MM.1S (cell line): ENCODE measurements at regions not wholly inside any gene's neighbourhood (a gene's known extent, or its start where the extent isn't known, plus 50 kb on each side); places are given as distances from the start of the nearest gene placed in this dataset.

ENCODE experiments used
- DNase-seq: peaks from one replicate; pipeline ENCODE4 v3.0.0-alpha.2; 2015
- H2AFZ ChIP-seq: fragments of 300-600 bp; sonication (generic); 2 replicates; pipeline ENCODE4 v1.6.0; 2016; ENCODE audit warnings: antibody characterized with exemption, low read length
- H3F3A ChIP-seq: fragments of 300-600 bp; sonication (generic); 2 replicates; pipeline ENCODE4 v1.6.1; 2016; ENCODE audit warnings: mild to moderate bottlenecking, antibody characterized with exemption, low read length, moderate library complexity, mixed read lengths; ENCODE audit not compliant: insufficient read depth
- H3K27ac ChIP-seq: fragments of 300-600 bp; sonication (generic); 2 replicates; pipeline ENCODE4 v1.5.1; 2016; ENCODE audit warnings: mild to moderate bottlenecking, low read length
- H3K27me3 ChIP-seq: fragments of 300-600 bp; sonication (generic); replicated peaks from 2 replicates; pipeline ENCODE4 v1.6.0; 2016; ENCODE audit warnings: low read length; ENCODE audit not compliant: insufficient read depth
- H3K36me3 ChIP-seq: fragments of 300-600 bp; sonication (generic); replicated peaks from 2 replicates; pipeline ENCODE4 v1.6.1; 2016; ENCODE audit warnings: mild to moderate bottlenecking, low read length, mixed read lengths; ENCODE audit not compliant: insufficient read depth
- H3K4me1 ChIP-seq: fragments of 300-600 bp; sonication (generic); 2 replicates; pipeline ENCODE4 v1.6.1; 2016; ENCODE audit warnings: low read length, mixed read lengths
- H3K4me2 ChIP-seq: fragments of 300-600 bp; sonication (generic); 2 replicates; pipeline ENCODE4 v1.6.0; 2016; ENCODE audit warnings: low read depth, low read length
- H3K4me3 ChIP-seq: fragments of 300-600 bp; sonication (generic); 2 replicates; pipeline ENCODE4 v1.5.1; 2016; ENCODE audit warnings: low read length, mixed read lengths
- H3K79me2 ChIP-seq: fragments of 300-600 bp; sonication (generic); 2 replicates; pipeline ENCODE4 v1.6.1; 2016; ENCODE audit warnings: mixed run types, low read length, mixed read lengths
- H3K9ac ChIP-seq: fragments of 300-600 bp; sonication (generic); 2 replicates; pipeline ENCODE4 v1.6.1; 2016; ENCODE audit warnings: low read length, mixed read lengths
- H3K9me2 ChIP-seq: fragments of 300-600 bp; sonication (generic); replicated peaks from 2 replicates; pipeline ENCODE4 v1.6.1; 2016; ENCODE audit warnings: mild to moderate bottlenecking, low read length, mixed read lengths; ENCODE audit not compliant: insufficient read depth
- H3K9me3 ChIP-seq: fragments of 300-600 bp; sonication (generic); replicated peaks from 2 replicates; pipeline ENCODE4 v1.6.1; 2016; ENCODE audit warnings: mild to moderate bottlenecking, low read length, mixed read lengths; ENCODE audit not compliant: insufficient read depth
- H4K20me1 ChIP-seq: fragments of 300-600 bp; sonication (generic); 2 replicates; pipeline ENCODE4 v1.6.1; 2016; ENCODE audit warnings: mild to moderate bottlenecking, low read length, moderate library complexity, mixed read lengths; ENCODE audit not compliant: insufficient read depth
- CTCF ChIP-seq: fragments of 300-600 bp; sonication (generic); IDR thresholded peaks from 2 replicates; pipeline ENCODE4 v1.5.1; 2016; ENCODE audit warnings: antibody characterized with exemption, low read length, mixed read lengths
- EZH2 ChIP-seq: fragments of 300-600 bp; sonication (generic); optimal IDR thresholded peaks from 2 replicates; pipeline ENCODE3; 2017; ENCODE audit warnings: low read depth, mild to moderate bottlenecking, antibody characterized with exemption, low read length, mixed read lengths
- EZH2phosphoT487 ChIP-seq: fragments of 300-600 bp; sonication (generic); IDR thresholded peaks from 2 replicates; pipeline ENCODE4 v1.6.1; 2018; ENCODE audit warnings: antibody characterized with exemption, low read length

- no peaks in the 10 kb centered on the region for H3F3A ChIP-seq
- H4K20me1 ChIP-seq, result no peaks in the 10 kb centered on the region
Measured at GRCh38 chr1:57655161-57655560, 231.3 kb upstream of the DAB1 start.

GRCh38 chr1:57644667-57645066 lies 220.8 kb upstream of the DAB1 start:
- Histone ChIP-seq H3K36me3 (no peaks in the 10 kb centered on the region), H3K4me1 (no peaks in the 10 kb centered on the region), H4K20me1 (no peaks in the 10 kb centered on the region), H3K9me3 (no peaks in the 10 kb centered on the region), H3K4me3 (no peak overlapping the region), H3K9ac (no peak overlapping the region), H3K27ac (no peak overlapping the region), H3K9me2 (no peaks in the 10 kb centered on the region), H3K79me2 (no peaks in the 10 kb centered on the region), H3K27me3 (no peaks in the 10 kb centered on the region), H2AFZ (no peak overlapping the region), H3K4me2 (no peak overlapping the region), H3F3A (no peaks in the 10 kb centered on the region)
- no peak for DNase-seq
- no peak for TF ChIP-seq CTCF
- TF ChIP-seq EZH2phosphoT487, result no peak
- no peak for TF ChIP-seq EZH2

More at GRCh38 chr1:57655161-57655560, 231.3 kb upstream of the DAB1 start:
- no peaks in the 10 kb centered on the region for H3K4me1 ChIP-seq
- no peak for TF ChIP-seq EZH2
- no peak for TF ChIP-seq EZH2phosphoT487
- no peak for TF ChIP-seq CTCF
- H3K9me2 ChIP-seq, result no peaks in the 10 kb centered on the region
- no peaks in the 10 kb centered on the region for H3K27me3 ChIP-seq
- no peak overlapping the region for H3K4me2 ChIP-seq
- no peak overlapping the region for H2AFZ ChIP-seq
- no peak overlapping the region for H3K4me3 ChIP-seq
- H3K9me3 ChIP-seq, result no peaks in the 10 kb centered on the region
- no peak overlapping the region for H3K27ac ChIP-seq
- no peak overlapping the region for H3K9ac ChIP-seq
- no peaks in the 10 kb centered on the region for H3K36me3 ChIP-seq
- DNase-seq, result no peak
- H3K79me2 ChIP-seq, result no peaks in the 10 kb centered on the region

- H3F3A ChIP-seq, result no peaks in the 10 kb centered on the region
- H3K4me2 ChIP-seq, result no peak overlapping the region
- no peak overlapping the region for H3K4me3 ChIP-seq
- TF ChIP-seq EZH2phosphoT487 (no peak), EZH2 (no peak), CTCF (no peak)
- no peaks in the 10 kb centered on the region for H4K20me1 ChIP-seq
- no peak overlapping the region for H2AFZ ChIP-seq
- H3K27me3 ChIP-seq, result no peaks in the 10 kb centered on the region
- no peak for DNase-seq
- no peaks in the 10 kb centered on the region for H3K9me2 ChIP-seq
- H3K9me3 ChIP-seq, result no peaks in the 10 kb centered on the region
- no peaks in the 10 kb centered on the region for H3K4me1 ChIP-seq
- no peaks in the 10 kb centered on the region for H3K79me2 ChIP-seq
- H3K36me3 ChIP-seq, result no peaks in the 10 kb centered on the region
- H3K9ac ChIP-seq, result no peak overlapping the region
- no peak overlapping the region for H3K27ac ChIP-seq
Measured at GRCh38 chr1:57638239-57638638, 214.4 kb upstream of the DAB1 start.
